Pulmonary artery endothelial cell (primary cell): ENCODE measurements at regions not wholly inside any gene's neighbourhood (a gene's known extent, or its start where the extent isn't known, plus 50 kb on each side); places are given as distances from the start of the nearest gene placed in this dataset.
A peak's percentile ranks its signal among the peaks of the same experiment; 100 is the strongest.

Experiments used
- DNase-seq: peaks from one replicate; pipeline ENCODE4 v3.0.0-alpha.2; 2011; ENCODE audit warnings: low read depth, low spot score

DNA sequence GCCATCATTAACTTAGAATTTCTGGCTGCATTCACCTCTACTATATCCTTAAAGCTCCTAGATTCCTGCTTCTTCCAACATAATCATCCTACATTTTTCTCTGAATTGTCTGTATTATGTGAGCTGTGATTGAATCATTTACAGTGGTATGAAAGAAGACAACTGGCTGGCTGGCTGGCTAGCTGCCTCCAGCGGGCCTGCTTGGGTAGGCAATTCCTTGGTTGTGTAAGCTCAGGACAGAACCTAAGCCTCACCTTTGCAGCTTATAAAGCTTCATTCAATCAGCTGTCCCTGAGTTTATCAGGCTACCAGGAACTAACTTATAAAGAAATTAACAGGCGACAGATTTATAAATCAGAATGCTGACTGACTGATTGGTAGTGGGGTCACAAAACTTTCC lies 162.7 kb upstream of the NR3C1 start:
- DNase-seq: no peak

DNA sequence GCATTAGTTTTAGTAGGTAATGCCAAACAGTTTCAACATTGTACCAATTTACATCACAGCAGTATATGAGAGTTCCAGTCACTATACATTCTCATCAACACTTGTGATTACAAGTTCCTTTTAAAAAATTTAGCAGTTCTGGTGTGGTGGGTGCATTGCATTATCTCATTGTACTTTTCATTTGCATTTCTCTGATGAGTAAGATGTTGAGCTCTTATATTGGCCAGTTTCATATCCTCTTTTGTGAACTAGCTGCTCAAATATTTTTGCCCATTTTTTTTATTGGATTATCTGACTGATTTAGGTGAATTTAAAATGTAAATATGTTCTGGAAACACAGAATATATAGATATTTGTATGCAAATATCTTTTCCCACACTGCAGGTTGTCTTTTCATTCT lies 160.9 kb upstream of the NR3C1 start:
- DNase-seq: no peak

DNA sequence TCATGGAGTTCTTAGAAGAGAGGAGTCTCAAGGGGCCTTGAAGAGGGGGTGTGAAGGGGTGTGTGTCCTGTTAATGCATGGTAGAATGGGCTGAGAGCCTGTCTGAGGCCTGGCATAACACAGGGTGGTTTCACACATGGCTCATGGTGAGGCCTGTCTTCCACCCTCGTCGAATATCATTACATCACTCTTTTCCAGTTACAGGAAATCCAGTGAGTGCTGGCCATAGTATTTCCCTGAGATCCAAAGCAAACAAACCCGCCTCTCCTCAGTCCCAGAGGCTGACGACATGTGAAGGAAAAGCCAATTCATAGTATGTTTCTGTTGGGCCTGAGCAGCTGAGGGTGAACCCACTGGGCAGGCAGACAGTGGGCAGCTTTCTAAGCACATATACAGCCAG lies 159.4 kb upstream of the NR3C1 start:
- peak; percentile 43 for DNase-seq

DNA sequence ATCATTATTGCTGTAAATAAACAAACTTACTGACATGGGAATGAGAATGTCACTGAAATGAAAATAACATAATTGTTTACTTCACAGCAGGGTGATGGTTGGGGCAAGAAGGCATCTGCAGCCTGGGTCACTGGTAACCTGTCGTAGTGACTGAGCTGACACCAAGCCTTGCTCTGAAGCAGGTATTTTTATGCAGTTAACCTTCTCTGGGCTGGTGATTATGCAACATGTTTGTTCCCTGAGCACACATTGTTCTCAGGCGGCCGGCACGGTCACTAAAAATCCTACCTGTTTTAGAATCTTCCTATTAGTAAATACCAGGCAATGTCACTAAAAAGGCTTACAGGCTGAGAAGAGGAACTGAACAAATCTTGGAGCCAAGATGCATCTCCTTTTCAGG lies 157.7 kb upstream of the NR3C1 start:
- no peak for DNase-seq

DNA sequence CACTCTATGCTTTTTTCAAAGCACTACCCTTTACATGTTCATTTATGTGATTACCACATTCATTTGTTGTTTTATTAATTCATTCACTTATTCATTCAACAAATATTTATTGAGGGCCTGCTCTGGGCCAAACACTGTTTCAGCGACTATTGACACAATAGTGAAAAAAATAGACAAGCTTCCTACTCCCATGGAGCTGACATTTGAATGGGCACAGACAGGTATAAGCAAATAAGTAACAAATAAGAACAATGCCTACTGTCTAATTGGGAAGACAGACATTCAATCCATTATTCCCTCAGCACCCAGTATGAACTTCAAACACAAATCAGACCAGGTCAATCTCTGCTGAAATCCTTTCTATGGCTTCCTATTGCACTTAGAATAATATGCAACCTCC lies 156.9 kb upstream of the NR3C1 start:
- no peak for DNase-seq

DNA sequence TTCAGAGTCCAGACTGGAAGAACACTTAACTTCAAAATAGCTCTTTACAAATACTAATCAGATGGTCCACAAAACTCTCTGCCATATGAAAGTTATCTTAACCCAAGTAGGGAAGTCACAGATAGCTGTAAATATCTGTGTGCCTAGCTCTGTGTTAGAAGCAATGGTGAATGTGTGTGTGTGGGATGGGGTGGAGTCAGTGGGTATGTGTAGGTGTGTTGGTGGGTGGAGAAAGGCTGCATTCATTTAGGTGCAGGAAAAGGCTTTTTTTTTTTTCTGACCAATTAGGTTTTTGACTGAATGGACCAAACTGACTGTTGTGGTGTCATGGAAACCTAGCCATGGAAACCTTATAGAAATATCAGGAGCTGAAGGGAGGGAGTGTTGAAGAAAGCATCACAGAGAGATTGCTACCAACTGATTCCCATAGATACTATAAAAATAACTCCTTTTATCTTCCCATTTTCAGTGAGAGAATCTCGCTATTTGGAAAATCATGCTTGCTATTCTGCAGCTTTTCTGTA lies 156.2 kb upstream of the NR3C1 start:
- no peak for DNase-seq

DNA sequence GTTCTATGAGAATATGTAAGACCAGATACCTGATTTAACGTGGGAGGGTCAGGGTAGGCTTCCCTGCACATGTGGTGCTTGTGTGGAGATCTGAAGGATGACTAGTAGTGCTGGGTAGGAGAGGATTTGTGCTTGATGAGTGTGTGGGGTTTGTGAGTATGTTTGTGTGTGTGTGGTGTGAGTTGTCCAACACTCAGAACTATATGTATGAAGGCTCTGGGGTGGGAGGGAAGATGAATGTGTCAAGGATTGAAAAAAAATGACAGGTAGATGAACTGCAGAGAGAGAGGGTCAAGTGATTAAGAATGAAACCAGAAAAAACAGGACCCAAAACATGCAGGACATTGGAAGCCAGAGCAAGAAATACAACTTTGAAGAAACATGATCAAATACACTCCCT lies 154.6 kb upstream of the NR3C1 start:
- DNase-seq: no peak

DNA sequence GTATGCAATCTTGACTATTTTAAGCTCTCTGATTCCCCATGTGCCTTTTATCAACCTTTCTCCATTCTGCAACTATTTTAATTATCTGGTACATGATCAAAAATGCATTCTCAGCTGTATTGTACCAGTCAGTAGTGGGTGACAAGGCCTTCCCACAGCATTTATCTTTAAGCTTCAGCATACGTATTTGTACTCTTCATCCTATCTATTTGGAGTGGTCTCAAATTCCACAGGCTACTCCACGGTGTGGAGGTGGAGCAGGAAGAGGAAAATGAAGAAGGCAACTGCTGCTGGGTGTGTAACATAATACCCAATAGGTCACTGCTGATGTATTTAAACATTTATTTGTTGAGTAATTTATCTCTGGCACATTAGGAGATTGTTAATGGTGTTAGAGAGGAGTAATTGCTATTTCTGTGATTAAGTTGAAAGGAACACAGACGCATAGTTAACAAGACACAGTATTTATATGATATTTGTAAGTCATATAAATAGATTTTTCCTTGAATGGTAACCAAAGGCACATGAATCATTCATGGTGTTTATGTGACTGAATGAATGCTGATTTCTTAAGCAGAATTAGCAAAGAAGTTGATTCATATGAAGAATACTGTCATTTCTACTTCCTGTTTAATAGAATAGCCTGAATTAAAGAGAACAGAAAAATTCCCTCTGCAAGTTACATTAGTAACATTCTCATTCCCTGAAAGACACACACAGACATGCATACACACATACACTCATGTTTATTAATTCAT lies 153.8 kb upstream of the NR3C1 start:
- DNase-seq: no peak

DNA sequence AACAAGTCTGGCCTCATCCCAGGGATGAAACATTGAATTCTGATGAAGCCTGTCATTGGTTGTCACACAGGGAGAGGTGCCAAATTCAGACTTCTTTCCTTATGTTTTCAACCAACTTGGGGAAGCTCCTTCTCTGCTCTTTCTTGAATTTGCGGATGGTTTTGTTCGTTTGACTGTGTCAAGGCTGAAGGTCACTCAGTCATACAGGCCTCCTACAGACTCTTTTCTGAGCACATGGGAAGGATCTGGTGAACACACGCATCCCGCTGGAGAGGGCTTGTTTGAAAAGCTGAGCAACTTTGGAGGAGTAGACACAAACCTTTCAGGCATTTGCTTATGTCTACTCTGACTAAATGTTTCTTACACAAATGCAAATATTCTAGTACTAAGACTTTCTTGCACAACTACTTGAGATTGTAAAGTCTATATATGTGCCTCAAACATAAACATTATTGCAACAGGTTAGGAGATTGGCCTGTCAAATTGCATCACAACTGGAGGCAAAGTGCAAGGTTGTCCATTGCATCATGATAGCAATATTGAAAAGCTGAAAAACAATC lies 151.5 kb upstream of the NR3C1 start:
- DNase-seq: no peak

DNA sequence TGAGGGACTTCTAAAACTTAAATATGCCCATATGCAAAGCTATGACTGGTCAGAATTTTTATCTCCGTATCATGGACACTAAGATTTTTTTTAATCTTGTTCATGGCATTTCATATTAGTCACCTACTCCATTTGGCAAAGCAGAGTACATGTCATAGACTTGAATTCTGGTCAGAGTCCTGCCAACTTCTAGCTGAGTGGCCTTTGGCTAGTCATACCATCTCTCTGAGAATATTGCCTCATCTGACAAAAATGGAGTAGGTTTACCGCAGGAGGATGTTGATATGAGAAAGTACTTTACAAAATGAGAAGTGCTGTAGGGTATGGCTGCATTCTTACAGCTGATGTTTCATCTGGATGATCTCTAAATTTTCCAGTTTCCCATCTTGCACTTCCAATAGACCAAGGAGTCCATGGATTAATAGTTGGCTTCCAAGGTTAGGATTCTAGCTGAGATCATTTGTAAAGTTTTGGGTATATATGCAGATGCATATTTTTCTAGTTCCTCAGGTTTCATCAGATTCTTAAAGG lies 150.8 kb upstream of the NR3C1 start:
- DNase-seq: no peak

DNA sequence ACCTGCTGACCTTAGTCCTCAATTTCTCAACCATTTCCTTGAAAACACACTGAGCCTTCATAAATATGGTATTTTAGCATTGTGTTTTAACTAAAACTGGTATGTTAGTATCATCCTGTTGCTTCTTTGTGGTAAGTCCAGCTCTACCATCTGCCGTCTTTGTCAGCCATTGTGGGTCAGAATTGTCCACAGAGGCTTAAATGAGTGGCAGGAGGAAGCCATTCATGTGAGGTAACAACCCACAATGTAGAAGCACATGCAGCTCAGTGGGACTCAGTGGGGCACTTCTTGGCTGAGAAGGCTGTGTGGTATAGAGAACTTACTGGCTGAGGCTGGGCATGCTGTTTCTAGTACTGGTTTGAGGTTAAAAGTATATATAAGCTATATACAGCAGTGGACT lies 149.2 kb upstream of the NR3C1 start:
- DNase-seq: no peak

DNA sequence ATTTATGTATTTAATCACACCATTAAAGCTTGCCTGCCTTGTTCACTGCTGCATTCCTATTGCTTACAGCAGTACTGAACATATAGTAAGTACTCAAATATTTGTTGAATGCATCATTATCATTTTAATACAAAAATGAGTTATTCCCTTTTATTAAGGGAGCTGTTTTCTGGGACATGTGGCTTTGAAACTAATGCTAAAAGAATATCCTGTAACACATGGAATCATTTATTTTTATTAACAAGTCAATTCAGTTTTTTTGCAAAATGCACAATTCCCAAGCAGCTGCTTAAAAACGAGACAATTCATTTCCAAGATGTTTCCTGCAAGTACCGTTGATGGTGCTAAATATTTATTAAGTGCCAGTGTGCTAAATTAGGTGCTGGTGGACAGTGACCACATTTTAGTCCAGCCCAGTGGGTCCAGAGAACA lies 148.3 kb upstream of the NR3C1 start:
- no peak for DNase-seq

DNA sequence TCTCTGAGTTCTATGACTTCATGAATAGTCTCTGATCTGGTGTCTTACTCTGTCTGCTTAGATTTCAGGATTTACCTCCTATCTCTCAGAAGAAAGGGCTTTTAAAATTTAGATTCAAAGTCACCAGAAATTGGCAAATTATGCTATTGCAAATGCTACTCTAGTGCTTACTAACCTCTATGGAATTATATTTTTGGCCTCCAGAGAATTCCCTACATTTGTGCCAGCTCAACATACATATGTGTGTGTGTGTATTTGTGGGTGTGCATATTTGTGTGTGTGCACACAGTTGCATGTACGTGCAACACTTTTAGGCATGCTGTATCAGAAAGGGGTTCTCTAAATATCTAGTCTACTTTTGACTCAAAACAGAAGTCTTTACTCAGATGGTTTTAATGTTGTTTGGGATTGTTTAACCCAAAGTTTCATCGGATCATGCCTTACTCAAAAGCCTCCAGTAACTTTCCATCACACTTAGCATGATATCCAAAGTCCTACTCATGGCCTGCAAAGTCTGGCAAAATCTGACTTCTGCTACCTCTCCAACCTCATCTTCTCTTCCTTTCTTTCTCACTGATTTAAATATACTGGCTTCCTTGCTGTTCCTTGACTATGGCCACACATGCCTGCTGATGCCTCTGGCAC lies 147.6 kb upstream of the NR3C1 start:
- no peak for DNase-seq

DNA sequence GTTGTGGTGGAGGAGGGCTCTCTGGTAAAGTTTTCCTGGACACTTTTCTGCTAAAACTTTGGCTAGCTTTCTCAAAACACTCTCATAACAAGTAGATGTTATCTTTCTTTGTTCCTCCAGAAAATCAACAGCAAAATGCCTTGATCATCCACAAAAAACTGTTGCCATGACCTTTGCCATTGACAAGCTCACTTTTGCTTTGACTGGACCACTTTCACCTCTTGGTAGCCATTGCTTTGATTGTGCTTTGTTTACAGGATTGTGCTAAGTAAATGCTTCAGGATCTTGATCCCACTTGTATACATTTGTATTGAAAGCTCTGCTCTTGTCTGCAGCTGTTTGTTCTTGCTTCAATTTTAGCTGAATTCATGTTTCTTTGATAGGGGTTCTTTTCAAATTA lies 143.9 kb upstream of the NR3C1 start:
- DNase-seq: no peak

DNA sequence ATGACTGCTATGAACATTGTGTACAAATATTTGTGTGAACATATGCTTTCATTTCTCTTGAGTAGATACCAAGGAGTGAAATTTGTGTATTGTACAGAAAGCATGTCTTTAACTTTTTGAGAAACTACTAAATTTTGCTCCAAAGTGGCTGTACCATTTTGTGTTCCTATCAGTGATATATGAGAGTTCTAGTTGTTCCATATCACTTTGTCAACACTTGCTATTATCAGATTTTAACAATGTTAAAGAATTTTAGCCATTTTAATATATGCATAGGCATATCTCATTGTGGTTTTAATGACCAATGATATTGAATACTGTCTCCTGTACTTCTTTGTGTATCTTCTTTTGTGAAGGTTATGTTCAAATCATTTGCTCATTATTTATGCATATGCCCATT lies 142.9 kb upstream of the NR3C1 start:
- no peak for DNase-seq

DNA sequence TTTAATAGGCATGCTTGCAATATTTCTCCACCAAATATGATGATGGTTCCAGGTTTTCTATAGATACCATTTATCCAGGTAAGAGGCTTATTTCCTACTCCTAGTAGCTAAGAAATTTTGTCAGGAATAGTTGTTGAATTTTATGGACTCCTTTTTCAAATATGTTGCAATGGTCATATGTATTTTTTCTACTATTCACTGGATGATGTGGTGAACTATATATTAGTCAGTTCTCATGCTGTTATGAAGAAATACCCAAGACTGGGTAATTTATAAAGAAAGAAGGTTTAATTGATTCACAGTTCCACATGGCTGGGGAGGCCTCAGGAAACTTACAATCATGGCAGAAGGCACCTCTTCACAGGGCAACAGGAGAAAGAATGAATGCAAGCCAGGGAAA lies 141.1 kb upstream of the NR3C1 start:
- DNase-seq: no peak

DNA sequence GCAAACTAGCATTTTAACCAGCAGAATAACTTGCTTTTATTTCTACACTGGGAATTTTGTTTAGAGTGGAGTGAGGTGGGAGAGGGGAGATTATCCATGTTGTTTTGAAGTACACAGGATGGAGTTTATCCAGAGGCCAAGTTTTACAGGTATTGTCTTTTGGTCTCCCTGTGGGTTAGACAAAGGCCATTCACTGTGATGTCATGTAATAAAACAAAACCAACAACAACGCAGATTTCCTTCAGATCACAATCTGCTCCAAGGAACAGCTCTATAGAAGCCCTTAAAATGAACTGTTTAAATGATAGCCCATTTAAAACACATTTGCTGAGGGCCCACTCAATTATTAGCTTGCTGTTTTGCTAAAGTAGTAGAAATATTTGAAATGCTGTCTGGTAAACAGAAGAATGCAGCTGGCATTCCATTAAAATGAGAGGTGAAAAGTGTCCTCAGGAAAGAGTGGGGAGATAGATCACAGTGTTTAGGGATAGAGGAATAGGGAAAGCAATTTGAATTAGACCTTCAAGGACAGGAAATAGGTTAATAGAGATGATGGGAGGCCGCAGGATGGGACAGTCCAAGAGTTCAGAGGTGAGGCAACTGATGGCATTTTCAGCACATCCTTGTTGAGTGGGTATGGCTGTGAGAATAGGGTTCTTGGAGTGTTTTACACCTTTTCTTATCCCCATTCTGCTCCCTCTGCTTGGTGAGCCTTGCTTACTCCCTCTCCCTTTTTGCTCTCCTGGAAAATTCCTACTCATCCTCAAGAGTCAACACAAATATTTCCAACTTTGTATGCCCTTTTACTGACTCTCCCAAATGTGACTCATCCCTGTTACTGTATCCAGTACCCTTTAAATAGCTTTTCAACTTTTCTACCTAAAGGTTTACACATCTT lies 140.1 kb upstream of the NR3C1 start:
- no peak for DNase-seq

DNA sequence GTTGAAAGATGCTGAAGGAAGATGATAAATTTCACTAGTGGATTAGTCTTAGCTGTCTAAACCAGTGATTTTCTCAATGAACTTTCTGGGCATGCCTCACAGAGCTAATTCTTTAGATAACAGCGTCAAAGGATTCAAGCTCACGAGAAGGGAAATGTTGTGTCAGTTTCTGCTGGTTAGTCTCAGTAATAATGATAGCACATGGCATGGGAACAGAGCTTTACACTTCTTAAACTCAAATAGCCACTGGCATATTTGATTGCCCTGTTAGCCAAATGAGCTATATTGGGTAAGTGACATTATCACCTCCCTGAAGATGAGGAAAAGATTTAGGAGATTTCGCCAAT lies 139.3 kb upstream of the NR3C1 start:
- DNase-seq: no peak

DNA sequence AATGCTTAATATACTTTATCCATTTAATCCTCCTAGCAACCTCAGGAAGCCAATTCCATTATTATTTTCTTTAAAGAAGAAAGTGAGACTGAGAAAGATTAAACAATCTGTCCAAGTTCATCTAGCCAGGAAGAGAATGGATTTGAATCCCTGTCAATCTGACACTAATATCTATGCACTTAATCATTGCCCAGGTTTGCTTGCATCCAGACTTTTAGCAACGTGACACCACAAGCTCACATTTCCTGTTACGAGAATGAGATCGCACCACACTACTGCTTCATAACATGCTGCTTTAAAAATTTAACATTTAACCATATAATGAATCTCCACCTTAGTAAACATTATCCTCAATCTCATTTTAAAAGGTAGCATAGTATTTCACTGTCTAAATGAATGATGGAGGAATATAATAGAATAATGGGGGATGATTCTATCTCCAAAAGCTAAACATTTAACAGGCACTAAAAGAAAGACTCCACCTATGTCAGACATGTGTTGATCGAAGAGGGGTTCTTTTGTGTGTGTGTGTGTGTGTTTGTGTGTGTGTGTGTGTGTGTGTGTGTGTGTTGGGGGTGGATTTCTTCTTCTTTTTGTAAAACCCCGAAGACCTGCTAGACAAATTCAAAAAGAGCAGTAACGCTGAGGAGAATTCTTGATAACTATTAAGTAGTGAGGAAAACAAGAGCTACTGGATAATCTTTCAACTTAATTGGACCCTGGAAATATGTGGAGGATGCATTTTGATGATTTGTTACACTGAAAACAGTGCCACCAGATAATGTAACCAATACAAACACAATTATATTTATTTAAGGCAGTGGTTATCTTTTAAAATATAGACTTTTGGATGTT lies 138.7 kb upstream of the NR3C1 start:
- DNase-seq: no peak

DNA sequence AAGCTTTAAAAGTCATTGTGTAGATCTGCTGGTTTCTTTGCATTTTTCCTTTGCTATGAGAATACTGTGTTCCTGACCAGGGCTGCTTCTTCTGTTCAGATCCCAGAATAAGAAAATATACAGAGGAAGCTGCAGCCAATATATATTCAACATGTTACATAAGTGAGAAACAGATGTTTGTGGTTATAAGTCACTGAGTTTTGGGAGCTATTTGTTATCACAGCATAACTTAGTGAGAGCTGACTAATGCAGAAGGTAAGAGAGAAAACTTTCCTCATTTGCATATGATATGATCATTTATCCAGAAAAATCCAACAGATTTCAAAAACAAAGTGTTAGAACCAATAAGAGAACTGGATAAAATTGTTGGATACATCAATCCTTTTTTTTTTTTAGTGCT lies 136.3 kb upstream of the NR3C1 start:
- no peak for DNase-seq

DNA sequence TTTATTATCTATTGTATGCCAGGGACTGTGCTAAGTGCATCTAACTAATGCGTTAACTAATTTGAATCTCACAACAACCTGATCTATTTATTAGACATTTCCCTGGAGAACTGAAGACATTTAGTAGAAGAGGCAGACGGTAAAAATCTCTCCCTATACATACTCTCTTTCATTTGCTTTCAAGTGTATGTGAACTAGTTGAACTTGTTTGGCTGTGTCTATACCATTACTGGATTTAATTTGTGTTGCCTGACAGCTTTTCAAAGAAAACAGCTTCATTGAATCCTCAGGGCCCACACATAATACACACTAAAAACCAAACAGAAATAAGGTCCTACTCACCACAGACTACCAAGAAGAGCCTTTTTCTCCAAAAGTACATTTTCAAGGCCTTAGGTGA lies 133.6 kb upstream of the NR3C1 start:
- DNase-seq: no peak
